ENCODE measurements at regions not wholly inside any gene's neighbourhood (a gene's known extent, or its start where the extent isn't known, plus 50 kb on each side); places are given as distances from the start of the nearest gene placed in this dataset.
"Not testable (repeated sequence)": the region's sequence is repeated elsewhere in the genome, so short reads cannot be mapped to it uniquely, and the experiment has no call there.

- not testable (repeated sequence) for TF ChIP-seq POLR2A, CTCF (IDR thresholded peaks at IDR 0.05)
Measured at GRCh38 chr20:43350694-43351093, 107.0 kb upstream of the SRSF6 start.
